K562 (cell line): ENCODE measurements at regions not wholly inside any gene's neighbourhood (a gene's known extent, or its start where the extent isn't known, plus 50 kb on each side); places are given as distances from the start of the nearest gene placed in this dataset.

Experiments
- DPF2 ChIP-seq: fragments of 450-650 bp; IDR thresholded peaks from 2 replicates; pipeline ENCODE4 v1.6.1; 2016
- ELF2 ChIP-seq: fragments of 250-450 bp; sonication (Bioruptor Pico); IDR thresholded peaks from 2 replicates; pipeline ENCODE4 v1.5.0; 2021; ENCODE audit warnings: mild to moderate bottlenecking
- GTF2B ChIP-seq: IDR thresholded peaks from 2 replicates; pipeline ENCODE4 v1.6.1; 2011; ENCODE audit not compliant: insufficient read length; ENCODE audit errors: extremely low read depth
- KDM1A ChIP-seq, 2 experiments: fragments of 450-650 bp; IDR thresholded peaks; 2 replicates each; pipeline ENCODE4 v1.6.1; 2016; ENCODE audit warnings: mild to moderate bottlenecking in 2 of 2
- MTF1 ChIP-seq: fragments of 250-450 bp; sonication (Bioruptor Pico); IDR thresholded peaks from 2 replicates; pipeline ENCODE4 v1.9.0; 2021; ENCODE audit warnings: moderate library complexity, mild to moderate bottlenecking, inconsistent platforms, borderline replicate concordance
- RCOR1 ChIP-seq, 2 experiments: IDR thresholded peaks; 2 replicates each; pipeline ENCODE4 v1.6.1; 2012; ENCODE audit warnings: low read depth in 2 of 2, low read length in 2 of 2, borderline replicate concordance in 1 of 2, improper control_type of control experiment in 1 of 2
- ZNF408 ChIP-seq: fragments of 250-450 bp; sonication (Bioruptor Pico); IDR thresholded peaks from 2 replicates; pipeline ENCODE4 v1.4.0; 2020; ENCODE audit warnings: low read depth, mild to moderate bottlenecking, moderate library complexity
- ZNF518B ChIP-seq: fragments of 250-450 bp; sonication (Bioruptor Pico); IDR thresholded peaks from 2 replicates; pipeline ENCODE4 v1.5.0; 2021; ENCODE audit warnings: mild to moderate bottlenecking, moderate library complexity
- TF ChIP-seq, protein P1 (sequence below): IDR thresholded peaks from 2 replicates; pipeline ENCODE4 v1.6.1; 2014; ENCODE audit warnings: antibody characterized with exemption

- TF ChIP-seq, protein P1, sequence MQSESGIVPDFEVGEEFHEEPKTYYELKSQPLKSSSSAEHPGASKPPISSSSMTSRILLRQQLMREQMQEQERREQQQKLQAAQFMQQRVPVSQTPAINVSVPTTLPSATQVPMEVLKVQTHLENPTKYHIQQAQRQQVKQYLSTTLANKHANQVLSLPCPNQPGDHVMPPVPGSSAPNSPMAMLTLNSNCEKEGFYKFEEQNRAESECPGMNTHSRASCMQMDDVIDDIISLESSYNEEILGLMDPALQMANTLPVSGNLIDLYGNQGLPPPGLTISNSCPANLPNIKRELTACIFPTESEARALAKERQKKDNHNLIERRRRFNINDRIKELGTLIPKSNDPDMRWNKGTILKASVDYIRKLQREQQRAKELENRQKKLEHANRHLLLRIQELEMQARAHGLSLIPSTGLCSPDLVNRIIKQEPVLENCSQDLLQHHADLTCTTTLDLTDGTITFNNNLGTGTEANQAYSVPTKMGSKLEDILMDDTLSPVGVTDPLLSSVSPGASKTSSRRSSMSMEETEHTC = no peak
- TF ChIP-seq RCOR1 (IDR thresholded peaks at IDR 0.05; ENCODE audit: borderline replicate concordance in 1 of 2, low read depth in 2 of 2, low read length in 2 of 2) (no peak), ELF2 (no peak), KDM1A (IDR thresholded peaks at IDR 0.05) (no peak), DPF2 (no peak), MTF1 (CRISPR knock-in tag) (no peak), ZNF408 (no peak), GTF2B (no peak), ZNF518B (CRISPR knock-in tag) (no peak)
Observed at GRCh38 chr11:29249713-29250112, 767.1 kb downstream of the KCNA4 start (continued).
